GM18951 (cell line): ENCODE measurements at regions not wholly inside any gene's neighbourhood (a gene's known extent, or its start where the extent isn't known, plus 50 kb on each side); places are given as distances from the start of the nearest gene placed in this dataset.

Source experiments
- POLR2A ChIP-seq: IDR thresholded peaks from 4 replicates; pipeline ENCODE4 v1.6.1; 2011; ENCODE audit warnings: mild to moderate bottlenecking; ENCODE audit not compliant: insufficient read length, insufficient read depth; ENCODE audit errors: extremely low read depth
- in situ Hi-C: fragments of 300-500 bp; cut with MboI; formaldehyde crosslinking; loops from one replicate; pipeline ENCODE4 v1.12.0; 2022; ENCODE audit warnings: low sequenced_read_pairs, mixed read lengths, inconsistent platforms; ENCODE audit not compliant: unreplicated experiment

DNA sequence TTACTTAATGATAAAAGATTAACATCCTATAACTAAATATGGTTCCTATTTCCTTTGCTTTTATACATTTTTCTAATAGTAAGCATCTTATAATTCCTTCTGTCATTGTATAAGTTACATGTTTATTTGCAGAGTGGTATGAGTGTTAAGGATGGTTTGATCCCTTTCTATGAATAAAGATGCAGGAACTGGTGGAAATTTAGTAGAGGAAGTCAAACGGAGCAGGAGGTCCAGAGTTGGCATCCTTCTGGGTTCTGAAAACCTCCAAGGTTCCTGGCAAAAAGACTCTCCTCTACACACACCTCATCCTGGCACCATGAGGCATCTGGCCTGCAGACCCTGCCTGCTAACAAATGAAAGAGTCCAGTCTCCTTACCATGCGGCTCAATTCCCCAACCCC lies 296.8 kb downstream of the SOX9 start:
- no peak for TF ChIP-seq POLR2A
- in situ Hi-C loops: no loop called here

DNA sequence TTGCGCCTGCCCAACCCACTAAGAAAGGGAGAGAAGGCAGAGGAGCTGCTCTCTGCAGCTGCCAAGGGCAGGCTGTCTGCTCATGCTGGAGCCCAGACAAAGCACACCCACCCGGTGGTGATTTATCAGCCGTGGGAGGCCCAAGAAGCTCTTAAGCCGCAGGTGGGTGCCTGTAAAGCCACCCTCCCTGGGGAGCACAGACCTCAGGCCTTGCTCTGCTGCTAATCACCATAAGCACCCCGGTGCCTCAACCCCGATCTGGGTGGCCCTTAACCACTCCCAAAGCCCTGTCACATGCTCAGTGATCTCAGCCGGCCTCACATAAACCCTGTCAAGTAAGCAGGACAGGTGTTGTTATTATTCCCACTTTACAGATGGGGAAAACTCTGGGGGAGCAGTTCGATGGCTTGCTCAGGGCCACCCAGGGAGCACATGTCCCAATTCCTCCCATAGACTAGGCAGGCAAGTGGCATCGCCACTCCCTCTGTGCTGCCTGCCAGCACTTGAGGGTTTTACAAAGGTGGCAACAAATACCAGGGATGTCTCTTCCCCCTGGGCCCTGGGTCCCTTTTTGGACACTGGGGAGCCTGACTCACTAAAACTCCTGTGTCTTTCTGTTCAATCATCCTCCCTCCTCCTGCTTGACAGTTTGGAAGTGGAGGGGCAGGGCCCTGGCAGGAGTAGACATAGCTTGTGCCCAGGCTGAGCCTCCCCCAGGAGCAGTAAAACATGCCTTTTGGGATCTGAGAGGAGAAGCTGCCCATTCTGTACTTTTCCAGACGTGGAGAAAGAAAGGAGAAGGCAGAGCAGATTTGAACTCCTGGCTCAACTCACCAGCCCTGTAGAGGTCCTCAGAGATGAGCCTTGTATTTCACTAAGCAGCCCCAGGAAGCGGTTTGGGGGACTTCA lies 299.3 kb downstream of the SOX9 start:
- peak; percentile 52 for TF ChIP-seq POLR2A
- in situ Hi-C loops: no loop called here

DNA sequence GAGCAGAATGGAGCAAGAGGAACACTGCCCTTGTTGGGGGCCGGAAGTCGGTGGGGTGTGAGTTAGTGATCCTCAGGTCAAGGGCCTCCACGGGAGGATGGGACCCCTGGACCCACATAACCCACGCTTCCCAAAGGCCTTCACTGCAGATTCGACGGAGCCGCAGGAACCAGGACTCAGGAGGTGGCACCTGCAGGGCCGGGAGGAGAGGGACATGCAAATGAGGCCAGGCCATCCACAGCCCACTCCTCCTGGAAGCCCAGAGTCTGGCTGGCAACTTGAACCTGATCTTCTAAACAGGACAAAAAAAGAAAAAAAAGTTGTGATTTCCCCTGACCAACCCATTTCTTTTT lies 299.9 kb downstream of the SOX9 start:
- TF ChIP-seq POLR2A: no peak
- in situ Hi-C loops: no loop called here

DNA sequence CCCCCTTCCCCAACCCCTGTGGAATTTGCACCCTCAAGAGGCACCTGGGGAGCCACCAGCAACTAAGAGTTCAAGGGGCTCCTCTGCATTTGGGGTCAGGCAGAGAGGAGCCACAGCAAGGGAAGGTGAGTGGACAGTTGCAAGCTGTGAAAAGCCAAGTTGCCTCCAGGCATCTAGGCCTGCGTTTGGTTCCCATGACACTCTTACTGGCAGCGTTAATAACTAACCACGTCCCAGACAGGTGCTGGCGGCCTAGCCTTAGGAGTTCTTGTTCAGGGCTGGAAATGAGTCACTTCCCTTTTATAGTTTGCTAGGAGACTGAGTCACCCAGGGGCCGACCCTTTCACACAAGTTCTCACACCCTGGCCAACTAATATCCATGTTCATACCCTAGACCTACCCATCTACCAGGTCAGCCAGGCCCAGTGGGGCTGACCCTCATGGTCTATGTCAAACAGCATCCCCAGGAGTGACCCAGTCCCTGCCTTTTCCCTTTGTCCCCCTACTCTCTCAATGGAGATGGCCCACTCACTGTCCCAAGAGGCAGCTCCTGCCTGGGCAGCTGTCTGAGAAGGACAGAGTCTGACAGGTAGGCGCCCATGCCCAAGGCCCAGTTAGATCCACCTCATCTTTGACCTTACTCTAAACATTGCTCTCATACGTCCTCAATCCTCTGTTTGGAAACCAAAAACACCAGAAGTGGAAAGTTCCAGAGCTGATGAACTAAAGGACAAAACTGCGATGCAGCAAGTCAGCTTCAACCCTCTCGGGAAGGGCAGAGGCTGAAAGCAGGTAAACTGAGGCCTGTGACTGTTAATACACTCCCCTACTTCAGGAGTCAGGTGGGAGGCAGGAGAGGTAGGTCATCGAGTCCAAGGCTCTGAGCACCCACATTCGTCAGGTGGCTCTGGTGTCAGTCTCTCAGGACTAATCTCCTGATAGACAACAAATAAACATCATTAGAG lies 300.6 kb downstream of the SOX9 start:
- TF ChIP-seq POLR2A: peak; percentile 57
- in situ Hi-C loops: no loop called here

DNA sequence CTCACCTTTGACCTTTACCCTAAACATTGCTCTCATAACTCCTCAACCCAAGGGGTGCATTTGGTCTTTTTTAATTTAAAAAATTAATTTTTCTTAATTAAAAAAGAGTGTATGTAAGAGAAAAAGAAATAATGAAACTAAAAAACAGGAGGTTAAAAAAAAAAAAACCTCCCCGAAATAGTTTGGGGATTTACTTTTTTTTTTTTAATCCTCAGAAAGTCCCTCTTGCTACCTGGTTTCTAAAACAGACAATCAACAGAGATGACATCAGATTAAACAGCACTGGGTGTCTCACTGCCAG lies 301.3 kb downstream of the SOX9 start:
- in situ Hi-C loops: no loop called here
- TF ChIP-seq POLR2A: no peak

DNA sequence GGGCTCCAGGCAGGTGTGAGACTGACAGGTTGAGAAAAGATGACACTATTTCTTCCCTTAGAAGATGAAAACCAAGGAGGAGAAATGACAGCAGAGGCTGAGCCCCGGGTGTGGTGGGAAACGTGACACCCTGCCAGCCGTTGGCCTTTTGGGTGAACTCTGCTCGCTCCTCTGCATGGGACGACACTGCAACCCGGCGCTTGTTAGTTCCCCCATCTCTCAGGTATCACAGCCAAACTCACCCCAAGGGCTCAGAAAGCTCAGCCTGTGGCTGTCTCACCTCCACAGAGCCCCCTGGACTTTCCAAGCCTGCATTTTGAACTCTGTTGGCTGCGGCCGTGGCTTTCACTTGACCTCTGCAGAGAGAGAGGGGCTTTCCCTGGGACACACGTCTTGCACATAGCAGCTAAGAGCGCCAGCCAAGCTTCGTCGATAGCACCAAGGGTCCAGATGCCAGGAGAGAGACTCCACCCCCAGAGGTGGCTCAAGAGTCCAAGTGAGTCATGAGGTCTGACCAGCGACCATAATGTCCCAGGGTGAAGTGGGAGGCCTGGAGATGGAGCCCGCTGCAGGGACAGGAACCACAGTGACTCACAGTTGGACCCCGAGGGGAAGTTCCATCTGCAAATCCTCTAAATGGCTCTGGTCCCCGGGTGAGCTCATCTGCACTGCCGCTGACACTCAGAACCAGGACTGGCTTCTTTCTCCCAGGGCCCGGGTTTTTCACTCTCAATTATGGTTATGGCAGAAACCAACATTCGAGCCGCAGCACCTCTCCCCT lies 301.9 kb downstream of the SOX9 start:
- peak; percentile 18 for TF ChIP-seq POLR2A
- in situ Hi-C loops: no loop called here

DNA sequence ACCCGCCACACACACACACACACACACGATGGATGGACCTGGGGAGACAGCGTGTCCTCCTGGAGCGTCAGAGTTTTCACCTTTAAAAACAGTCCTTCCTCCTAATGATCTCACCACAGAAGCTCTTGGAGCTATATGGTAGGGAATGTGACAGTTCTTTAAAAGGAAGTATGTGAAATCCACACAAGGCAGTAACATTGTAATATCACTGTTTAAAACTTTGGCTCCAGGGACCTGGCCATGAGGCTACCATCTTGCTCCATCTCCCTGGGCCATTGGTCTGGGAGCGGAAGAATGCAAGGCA lies 302.4 kb downstream of the SOX9 start:
- in situ Hi-C loops: no loop called here
- no peak for TF ChIP-seq POLR2A

DNA sequence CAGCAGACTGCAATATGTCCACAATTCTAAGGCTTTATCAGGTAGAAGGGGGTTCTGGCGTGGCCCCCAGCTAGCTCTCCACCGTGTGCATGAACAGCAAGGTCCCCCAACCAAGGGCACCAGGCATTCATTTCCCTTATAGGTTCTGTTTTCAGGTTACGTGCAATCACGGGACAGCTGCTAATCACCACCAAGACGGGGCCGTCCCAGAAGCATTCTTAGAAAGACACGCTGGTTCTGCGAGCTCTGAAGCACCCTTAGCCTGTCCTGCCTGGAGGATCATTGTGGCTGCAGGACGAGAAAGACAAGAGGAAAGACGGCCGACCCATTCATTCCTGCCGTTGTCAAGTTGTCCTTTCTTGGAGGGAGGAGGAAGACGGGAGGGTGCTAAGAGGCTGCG lies 302.9 kb downstream of the SOX9 start:
- in situ Hi-C loops: no loop called here
- TF ChIP-seq POLR2A: peak; percentile 24

DNA sequence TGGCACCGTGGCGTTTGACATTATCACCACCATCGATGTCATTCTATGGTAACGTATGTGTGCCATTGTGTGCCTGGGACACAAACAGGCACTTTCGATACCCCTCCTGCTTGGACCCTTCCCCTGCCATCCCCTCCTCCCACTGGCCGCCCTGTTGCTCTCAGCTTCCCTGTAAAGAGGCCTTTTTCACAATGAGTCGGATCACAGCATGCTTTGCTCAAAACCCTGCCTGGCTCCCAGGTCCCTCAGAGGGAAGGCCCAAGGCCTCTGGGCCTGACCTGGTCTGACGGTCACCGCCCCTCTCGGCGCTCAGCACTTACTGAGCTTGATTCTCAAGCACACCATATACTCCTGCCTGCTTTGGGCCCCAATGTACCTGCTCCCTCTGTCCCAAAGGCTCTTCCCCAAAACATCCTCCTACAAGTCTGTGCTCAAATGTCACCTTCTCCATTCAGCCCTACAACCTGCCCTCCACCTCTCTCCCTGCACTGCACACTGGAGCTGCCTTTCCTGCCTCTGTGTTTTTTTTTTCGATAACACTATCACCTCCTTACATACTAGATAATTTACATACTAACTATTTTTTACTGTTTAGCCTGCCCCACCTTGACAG lies 303.8 kb downstream of the SOX9 start:
- in situ Hi-C loops: no loop called here
- no peak for TF ChIP-seq POLR2A

DNA sequence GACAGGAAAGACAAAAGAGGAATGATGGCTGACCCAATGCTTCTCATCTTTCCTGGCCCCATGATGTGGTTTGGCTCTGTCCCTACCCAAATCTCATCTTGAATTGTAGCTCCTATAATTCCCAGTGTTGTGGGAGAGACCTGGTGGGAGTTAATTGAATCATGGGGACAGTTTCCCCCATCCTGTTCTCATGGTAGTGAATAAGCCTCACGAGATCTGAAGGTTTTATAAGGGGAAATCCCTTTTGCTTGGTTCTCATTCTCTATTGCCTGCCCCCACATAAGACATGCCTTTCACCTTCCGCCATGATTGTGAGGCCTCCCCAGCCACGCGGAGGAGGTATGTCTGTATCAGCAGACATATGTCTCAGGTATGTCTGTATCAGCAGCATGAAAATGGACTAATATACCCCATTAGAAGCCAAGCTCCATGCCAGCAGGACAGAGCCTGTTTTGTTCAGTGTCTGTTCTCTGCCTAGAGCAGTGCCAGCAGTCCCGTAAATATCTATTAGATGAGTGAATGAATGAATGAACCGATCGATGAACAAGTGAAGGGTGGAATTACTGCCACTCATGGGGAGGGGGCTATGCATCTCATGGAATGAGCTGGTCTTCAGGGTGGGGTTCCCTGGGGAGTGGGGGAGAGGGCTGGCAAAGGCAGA lies 304.4 kb downstream of the SOX9 start:
- in situ Hi-C loops: no loop called here
- peak; percentile 10 for TF ChIP-seq POLR2A

DNA sequence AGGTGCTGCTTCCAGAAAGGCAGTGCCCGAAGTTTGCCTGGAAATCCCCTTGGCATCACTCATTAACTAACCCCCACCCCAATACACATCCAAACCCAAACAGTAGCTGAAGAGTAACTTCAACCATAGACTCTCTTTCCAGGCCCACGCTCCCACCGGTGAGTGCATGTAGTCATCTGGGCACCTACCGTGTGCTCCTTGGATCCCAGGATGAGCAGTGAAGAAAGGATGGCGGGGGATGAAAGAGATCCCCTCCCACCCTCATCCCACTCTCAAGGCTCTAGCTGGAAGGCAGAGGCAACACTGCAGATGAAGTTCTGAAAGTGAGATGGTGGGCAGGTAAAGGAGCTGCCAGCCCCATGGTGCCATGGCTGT lies 305.0 kb downstream of the SOX9 start:
- peak; percentile 22 for TF ChIP-seq POLR2A
- in situ Hi-C loops: no loop called here

DNA sequence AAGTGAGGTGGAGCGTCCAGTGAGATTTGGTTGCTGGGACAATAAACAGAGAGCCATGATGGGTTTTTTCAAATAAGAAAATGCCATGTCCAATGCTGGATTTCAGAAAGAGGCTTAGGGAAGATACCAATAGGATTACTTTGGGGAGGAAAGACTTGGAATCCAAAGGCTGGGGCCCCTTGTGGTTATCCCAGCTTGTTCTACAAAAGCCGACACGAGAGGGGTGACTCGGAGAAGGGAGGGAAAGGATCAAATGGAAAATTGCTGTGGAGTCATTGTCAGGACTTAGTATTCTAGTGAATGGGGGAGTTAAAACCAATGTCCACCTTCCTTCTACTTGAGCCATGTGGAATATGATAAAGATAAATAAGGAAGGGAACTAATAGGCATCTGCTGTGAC lies 305.5 kb downstream of the SOX9 start:
- in situ Hi-C loops: no loop called here

DNA sequence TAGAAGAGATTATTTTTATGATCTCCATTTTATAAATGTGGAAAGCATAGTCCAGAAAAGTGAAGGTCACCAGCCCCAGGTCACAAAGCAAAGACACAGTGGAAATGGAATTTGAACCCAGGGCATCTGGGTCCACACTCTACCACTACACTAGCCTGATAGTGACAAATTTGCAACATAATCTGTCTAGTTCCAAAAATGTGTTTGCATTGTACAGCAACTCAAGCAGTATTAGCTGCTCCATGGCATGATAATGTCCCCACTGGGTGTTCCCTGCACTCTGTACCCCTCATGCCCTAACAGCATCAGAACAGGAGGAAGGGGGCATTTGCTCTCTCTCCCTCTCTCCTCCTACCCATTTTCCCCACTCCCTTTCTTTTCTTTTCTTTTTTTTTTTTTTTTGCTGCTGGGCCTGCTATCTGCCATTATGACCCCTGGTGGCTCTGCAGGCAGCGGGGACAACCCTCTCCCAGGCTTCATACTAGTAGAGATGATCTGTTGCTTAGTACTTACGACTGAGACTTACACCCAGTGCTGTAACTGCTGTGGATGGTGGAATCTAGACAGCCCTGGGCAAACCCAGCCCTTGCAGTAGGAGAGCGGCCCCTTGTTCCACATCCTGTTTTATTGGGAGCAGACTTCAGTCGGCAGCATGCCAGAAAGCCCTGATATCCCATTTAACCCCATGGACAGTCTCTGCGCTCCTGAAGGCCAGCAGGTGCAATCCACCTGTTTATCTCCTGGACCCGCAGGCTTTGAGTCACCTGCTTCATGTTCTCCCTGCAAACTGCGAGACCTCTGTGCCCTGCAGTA lies 306.3 kb downstream of the SOX9 start:
- in situ Hi-C loops: no loop called here
- TF ChIP-seq POLR2A: no peak

More for the DNA sequence above, 305.5 kb downstream of the SOX9 start:
- TF ChIP-seq POLR2A: no peak
